ENCODE measurements at regions not wholly inside any gene's neighbourhood (a gene's known extent, or its start where the extent isn't known, plus 50 kb on each side); places are given as distances from the start of the nearest gene placed in this dataset.

GRCh38 chr12:131589966-131590365 is 120.9 kb upstream of the SFSWAP start:
- intact Hi-C loops (cut with DNase I), result no loop called here
- DNase-seq (no peak), ATAC-seq (no peak)
- no peak for TF ChIP-seq CTCF (IDR thresholded peaks at IDR 0.05)
- H3K9me3 ChIP-seq, result no peaks in the 10 kb centered on the region
- H3K27ac ChIP-seq, result no peak overlapping the region
- H3K36me3 ChIP-seq, result no peaks in the 10 kb centered on the region
- no peaks in the 10 kb centered on the region for H3K4me1 ChIP-seq
- H3K4me3 ChIP-seq, result no peak overlapping the region
- no peaks in the 10 kb centered on the region for H3K27me3 ChIP-seq

- no peaks in the 10 kb centered on the region for H3K27me3 ChIP-seq
- no peak overlapping the region for H3K27ac ChIP-seq
- ATAC-seq (no peak), DNase-seq (no peak)
- no peaks in the 10 kb centered on the region for H3K9me3 ChIP-seq
- no peaks in the 10 kb centered on the region for H3K36me3 ChIP-seq
- no peaks in the 10 kb centered on the region for H3K4me1 ChIP-seq
- intact Hi-C loops (cut with DNase I), result no loop called here
- no peak overlapping the region for H3K4me3 ChIP-seq
- no peak for TF ChIP-seq CTCF (IDR thresholded peaks at IDR 0.05)
Measured at GRCh38 chr12:131591136-131591535, 119.8 kb upstream of the SFSWAP start.

GRCh38 chr12:131591714-131592709 is 118.9 kb upstream of the SFSWAP start:
- no peak for DNase-seq
- intact Hi-C loops (cut with DNase I), result no loop called here
- no peak overlapping the region for H3K27ac ChIP-seq
- H3K4me1 ChIP-seq, result no peaks in the 10 kb centered on the region
- H3K4me3 ChIP-seq, result no peak overlapping the region
- ATAC-seq, result no peak
- TF ChIP-seq CTCF (IDR thresholded peaks at IDR 0.05), result no peak
- no peaks in the 10 kb centered on the region for H3K27me3 ChIP-seq
- no peaks in the 10 kb centered on the region for H3K36me3 ChIP-seq
- no peaks in the 10 kb centered on the region for H3K9me3 ChIP-seq

- ATAC-seq, result peak; percentile 31
- Histone ChIP-seq H3K9me3 (no peaks in the 10 kb centered on the region), H3K27ac (no peak overlapping the region), H3K4me1 (no peaks in the 10 kb centered on the region), H3K4me3 (no peak overlapping the region), H3K36me3 (no peaks in the 10 kb centered on the region), H3K27me3 (no peaks in the 10 kb centered on the region)
- DNase-seq, result no peak
- intact Hi-C loops (cut with DNase I), result no loop called here
- TF ChIP-seq CTCF (IDR thresholded peaks at IDR 0.05), result no peak
Measured at GRCh38 chr12:131592972-131593371, 117.9 kb upstream of the SFSWAP start.

GRCh38 chr12:131593406-131593805 is 117.5 kb upstream of the SFSWAP start:
- no peak for DNase-seq
- ATAC-seq, result no peak
- no peak overlapping the region for H3K4me3 ChIP-seq
- no peak overlapping the region for H3K27ac ChIP-seq
- H3K4me1 ChIP-seq, result no peaks in the 10 kb centered on the region
- H3K9me3 ChIP-seq, result no peaks in the 10 kb centered on the region
- no peak for TF ChIP-seq CTCF (IDR thresholded peaks at IDR 0.05)
- no peaks in the 10 kb centered on the region for H3K36me3 ChIP-seq
- no peaks in the 10 kb centered on the region for H3K27me3 ChIP-seq
- intact Hi-C loops (cut with DNase I), result no loop called here
